ENCODE measurements at regions not wholly inside any gene's neighbourhood (a gene's known extent, or its start where the extent isn't known, plus 50 kb on each side); places are given as distances from the start of the nearest gene placed in this dataset.

DNA sequence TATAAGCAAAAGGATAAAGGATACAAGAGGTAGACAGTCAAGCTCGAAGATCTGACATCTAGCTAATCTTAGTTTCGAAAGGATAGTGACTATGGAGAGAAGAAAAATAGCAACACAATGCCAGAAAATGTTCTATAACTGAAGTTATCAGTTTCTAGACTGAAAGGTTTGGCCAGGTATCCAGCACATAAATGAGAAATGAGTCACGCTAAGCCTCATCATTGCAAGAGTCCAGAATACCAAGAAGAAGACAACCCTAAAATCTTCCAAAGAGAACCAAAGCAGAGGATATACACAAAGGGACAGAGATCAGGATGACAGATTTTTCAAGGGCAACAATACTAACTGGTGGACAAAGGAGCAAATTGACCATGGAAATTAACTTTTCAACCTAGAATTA, 237.0 kb downstream of the POSTN start:
- TF ChIP-seq, protein P1, sequence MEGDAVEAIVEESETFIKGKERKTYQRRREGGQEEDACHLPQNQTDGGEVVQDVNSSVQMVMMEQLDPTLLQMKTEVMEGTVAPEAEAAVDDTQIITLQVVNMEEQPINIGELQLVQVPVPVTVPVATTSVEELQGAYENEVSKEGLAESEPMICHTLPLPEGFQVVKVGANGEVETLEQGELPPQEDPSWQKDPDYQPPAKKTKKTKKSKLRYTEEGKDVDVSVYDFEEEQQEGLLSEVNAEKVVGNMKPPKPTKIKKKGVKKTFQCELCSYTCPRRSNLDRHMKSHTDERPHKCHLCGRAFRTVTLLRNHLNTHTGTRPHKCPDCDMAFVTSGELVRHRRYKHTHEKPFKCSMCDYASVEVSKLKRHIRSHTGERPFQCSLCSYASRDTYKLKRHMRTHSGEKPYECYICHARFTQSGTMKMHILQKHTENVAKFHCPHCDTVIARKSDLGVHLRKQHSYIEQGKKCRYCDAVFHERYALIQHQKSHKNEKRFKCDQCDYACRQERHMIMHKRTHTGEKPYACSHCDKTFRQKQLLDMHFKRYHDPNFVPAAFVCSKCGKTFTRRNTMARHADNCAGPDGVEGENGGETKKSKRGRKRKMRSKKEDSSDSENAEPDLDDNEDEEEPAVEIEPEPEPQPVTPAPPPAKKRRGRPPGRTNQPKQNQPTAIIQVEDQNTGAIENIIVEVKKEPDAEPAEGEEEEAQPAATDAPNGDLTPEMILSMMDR (IDR thresholded peaks at IDR 0.05), result no peak
- Histone ChIP-seq H3K36me3 (no peaks in the 10 kb centered on the region), H3K27me3 (no peaks in the 10 kb centered on the region), H3K4me1 (ENCODE audit: control insufficient read depth in 1 of 2, insufficient read depth in 1 of 2, low read depth in 1 of 2, low read length in 1 of 2) (no peaks in the 10 kb centered on the region), H3K27ac (no peak overlapping the region), H3K9me3 (no peaks in the 10 kb centered on the region), H3K4me3 (ENCODE audit: low read depth in 1 of 2, low read length in 1 of 2) (no peak overlapping the region)

DNA sequence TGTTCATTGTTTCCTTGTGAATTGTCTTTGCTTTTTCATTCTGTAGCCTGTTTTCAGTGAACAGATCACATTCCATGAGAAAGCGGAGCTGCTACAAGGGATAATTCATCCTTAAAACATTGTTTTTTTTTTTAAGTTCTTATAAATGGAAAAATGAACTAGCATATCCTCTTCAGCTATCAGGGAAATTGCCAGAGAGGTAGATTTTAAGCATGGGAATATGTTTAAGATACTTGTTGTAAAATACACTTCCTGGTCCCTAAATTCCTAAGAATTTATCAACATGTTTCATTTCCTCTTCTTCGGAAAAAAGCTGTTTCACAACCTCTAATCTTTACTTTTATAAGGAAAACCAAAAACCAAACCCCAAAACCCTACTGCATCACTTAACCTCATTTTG, 238.0 kb downstream of the POSTN start:
- Histone ChIP-seq H3K27ac (no peak overlapping the region), H3K36me3 (no peaks in the 10 kb centered on the region), H3K4me1 (ENCODE audit: control insufficient read depth in 1 of 2, insufficient read depth in 1 of 2, low read depth in 1 of 2, low read length in 1 of 2) (no peaks in the 10 kb centered on the region), H3K9me3 (no peaks in the 10 kb centered on the region), H3K27me3 (no peaks in the 10 kb centered on the region), H3K4me3 (ENCODE audit: low read depth in 1 of 2, low read length in 1 of 2) (no peak overlapping the region)
- TF ChIP-seq, protein P1 (IDR thresholded peaks at IDR 0.05), result no peak

DNA sequence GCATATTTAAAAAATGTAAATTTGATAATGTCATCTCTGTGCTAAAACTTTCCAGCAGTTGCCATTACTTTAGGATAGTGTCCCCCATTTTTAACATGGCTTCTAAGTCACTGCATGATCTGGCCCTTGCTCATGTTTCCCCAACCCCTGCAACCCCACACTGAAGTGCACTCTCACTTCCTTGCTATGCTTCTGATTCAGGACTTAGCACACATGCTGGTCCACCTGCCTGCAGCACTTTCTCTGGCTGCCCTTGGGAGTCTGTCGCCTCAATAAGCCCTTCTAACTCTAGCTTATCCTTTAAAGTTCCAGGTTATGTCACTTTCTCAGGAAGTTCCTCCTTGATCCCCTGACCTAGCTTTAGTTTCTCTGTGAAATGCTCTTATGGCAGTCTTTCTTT, 241.0 kb downstream of the POSTN start:
- H3K27ac ChIP-seq, result no peak overlapping the region
- TF ChIP-seq, protein P1 (IDR thresholded peaks at IDR 0.05), result no peak
- no peaks in the 10 kb centered on the region for H3K9me3 ChIP-seq
- H3K27me3 ChIP-seq, result no peaks in the 10 kb centered on the region
- no peak overlapping the region for H3K4me3 ChIP-seq (ENCODE audit: low read depth in 1 of 2, low read length in 1 of 2)
- no peaks in the 10 kb centered on the region for H3K4me1 ChIP-seq (ENCODE audit: control insufficient read depth in 1 of 2, insufficient read depth in 1 of 2, low read depth in 1 of 2, low read length in 1 of 2)
- no peaks in the 10 kb centered on the region for H3K36me3 ChIP-seq

DNA sequence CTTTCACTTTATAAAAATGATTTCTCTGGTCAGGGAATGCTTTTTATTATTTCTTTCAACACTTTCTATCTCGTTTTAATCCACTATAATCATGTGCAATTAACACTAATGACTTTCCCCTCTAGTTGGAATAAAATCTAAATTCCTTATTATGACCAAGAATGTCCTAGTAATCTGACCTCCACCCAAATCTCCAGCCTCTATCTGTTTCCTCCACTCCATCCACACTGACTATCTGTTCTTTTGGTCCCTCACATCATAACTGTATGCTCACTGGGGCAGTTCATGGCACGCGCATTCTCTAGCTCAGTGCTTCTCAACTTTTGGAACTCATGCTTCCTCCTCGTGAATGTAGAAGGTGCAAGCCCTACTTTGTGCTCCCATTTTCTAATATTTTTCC, 244.7 kb downstream of the POSTN start:
- Histone ChIP-seq H3K27me3 (no peaks in the 10 kb centered on the region), H3K4me1 (ENCODE audit: control insufficient read depth in 1 of 2, insufficient read depth in 1 of 2, low read depth in 1 of 2, low read length in 1 of 2) (no peaks in the 10 kb centered on the region), H3K4me3 (ENCODE audit: low read depth in 1 of 2, low read length in 1 of 2) (no peak overlapping the region), H3K9me3 (no peaks in the 10 kb centered on the region), H3K36me3 (no peaks in the 10 kb centered on the region), H3K27ac (no peak overlapping the region)
- TF ChIP-seq, protein P1 (IDR thresholded peaks at IDR 0.05), result no peak

DNA sequence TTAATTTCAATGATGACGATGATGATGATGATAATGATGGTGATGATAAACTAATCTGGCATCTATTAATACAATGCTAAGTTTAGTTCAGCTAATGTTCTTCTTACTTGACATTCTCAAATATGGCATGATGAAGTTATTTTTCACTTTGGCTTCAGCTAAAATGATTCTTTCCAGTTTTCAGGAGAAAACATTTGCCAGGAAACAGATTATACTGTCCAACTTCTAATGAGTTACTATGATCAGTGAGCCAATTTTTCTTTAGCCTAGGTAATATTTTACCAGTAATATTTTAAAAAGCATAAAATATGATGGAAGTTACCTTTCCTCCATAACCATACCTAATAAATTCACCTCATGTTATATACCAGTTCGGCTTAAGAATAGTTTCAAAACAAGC, 245.7 kb upstream of the CSNK1A1L start:
- H3K27me3 ChIP-seq, result no peaks in the 10 kb centered on the region

More for the DNA sequence above, 245.7 kb upstream of the CSNK1A1L start:
- Histone ChIP-seq H3K4me1 (ENCODE audit: control insufficient read depth in 1 of 2, insufficient read depth in 1 of 2, low read depth in 1 of 2, low read length in 1 of 2) (no peaks in the 10 kb centered on the region), H3K9me3 (no peaks in the 10 kb centered on the region), H3K4me3 (ENCODE audit: low read depth in 1 of 2, low read length in 1 of 2) (no peak overlapping the region), H3K27ac (no peak overlapping the region), H3K36me3 (no peaks in the 10 kb centered on the region)
- TF ChIP-seq, protein P1 (IDR thresholded peaks at IDR 0.05), result no peak
